IMR-90 (cell line): ENCODE measurements at regions not wholly inside any gene's neighbourhood (a gene's known extent, or its start where the extent isn't known, plus 50 kb on each side); places are given as distances from the start of the nearest gene placed in this dataset.

ENCODE experiments used
- BHLHE40 ChIP-seq: fragments of 150-350 bp; IDR thresholded peaks from 2 replicates; pipeline ENCODE4 v1.6.1; 2016; ENCODE audit warnings: mild to moderate bottlenecking, low read depth, low read length
- CEBPB ChIP-seq: IDR thresholded peaks from 2 replicates; pipeline ENCODE4 v1.6.1; 2012; ENCODE audit warnings: low read depth, low read length, improper control_type of control experiment
- MAFK ChIP-seq: IDR thresholded peaks from 2 replicates; pipeline ENCODE4 v1.6.1; 2012; ENCODE audit warnings: low read depth, low read length, improper control_type of control experiment
- MAZ ChIP-seq: IDR thresholded peaks from 2 replicates; pipeline ENCODE4 v1.6.1; 2012; ENCODE audit warnings: low read depth, mild to moderate bottlenecking, low read length, improper control_type of control experiment, moderate library complexity, borderline replicate concordance
- MXI1 ChIP-seq: IDR thresholded peaks from 2 replicates; pipeline ENCODE4 v1.6.1; 2012; ENCODE audit warnings: low read depth, mild to moderate bottlenecking, low read length, moderate library complexity, borderline replicate concordance
- POLR2A ChIP-seq: IDR thresholded peaks from 2 replicates; pipeline ENCODE4 v1.6.1; 2012; ENCODE audit warnings: mild to moderate bottlenecking, low read depth, low read length
- RAD21 ChIP-seq: IDR thresholded peaks from 2 replicates; pipeline ENCODE4 v1.6.1; 2012; ENCODE audit warnings: low read length, improper control_type of control experiment
- SMC3 ChIP-seq: fragments of 150-350 bp; IDR thresholded peaks from 2 replicates; pipeline ENCODE4 v1.6.1; 2016; ENCODE audit warnings: low read depth, mild to moderate bottlenecking, antibody characterized with exemption, low read length, moderate library complexity
- TF ChIP-seq, protein P1 (sequence below): conservative IDR thresholded peaks from 2 replicates; pipeline ENCODE4 v1.5.1; 2012; ENCODE audit warnings: mild to moderate bottlenecking, low read depth, low read length, improper control_type of control experiment
- TF ChIP-seq, protein P2 (sequence below): fragments of 150-350 bp; IDR thresholded peaks from 2 replicates; pipeline ENCODE4 v1.6.1; 2017; ENCODE audit warnings: mild to moderate bottlenecking, antibody characterized with exemption, low read length, low read depth
- TF ChIP-seq, protein P3 (sequence below): fragments of 150-350 bp; IDR thresholded peaks from 2 replicates; pipeline ENCODE4 v1.6.1; 2016; ENCODE audit warnings: low read depth, mild to moderate bottlenecking, low read length, moderate library complexity, borderline replicate concordance

DNA sequence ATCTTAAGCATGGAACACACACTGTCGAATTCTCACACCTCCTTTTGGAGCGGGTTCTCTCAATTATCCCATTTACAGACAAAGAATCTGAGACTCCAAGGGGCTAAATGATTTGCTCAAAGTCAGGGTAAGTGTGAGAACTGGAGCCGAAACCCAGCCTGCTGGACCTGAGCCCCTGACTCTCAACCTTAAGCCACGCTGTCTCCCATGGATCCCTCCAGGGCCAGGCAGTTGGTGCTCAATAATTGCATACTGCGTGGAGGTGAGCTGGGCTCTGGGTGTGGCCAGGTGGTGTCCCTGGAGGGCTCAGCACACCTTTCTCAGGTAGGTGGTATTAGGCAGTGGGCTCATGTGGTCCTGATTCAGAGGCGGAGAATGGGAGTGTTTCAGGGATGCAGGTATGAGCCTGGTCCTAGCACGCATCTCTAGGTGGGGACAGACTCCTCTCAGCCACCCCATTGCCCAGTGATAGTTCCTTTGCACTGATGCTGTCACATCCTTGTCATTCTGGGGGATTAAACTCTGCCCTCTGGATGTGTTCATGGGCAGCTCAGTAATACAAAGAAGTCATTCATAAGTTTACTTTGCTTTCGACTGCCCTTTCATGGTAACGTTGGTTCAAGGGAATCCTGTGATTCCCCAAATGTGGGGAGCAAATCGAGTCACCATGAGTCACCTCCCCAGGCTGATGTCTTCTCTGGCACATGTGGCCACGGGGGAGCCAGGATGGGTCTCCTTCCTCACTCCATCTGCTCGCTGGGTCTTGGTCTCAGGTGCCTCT lies 399.5 kb upstream of the TNRC6C start:
- TF ChIP-seq, protein P1, sequence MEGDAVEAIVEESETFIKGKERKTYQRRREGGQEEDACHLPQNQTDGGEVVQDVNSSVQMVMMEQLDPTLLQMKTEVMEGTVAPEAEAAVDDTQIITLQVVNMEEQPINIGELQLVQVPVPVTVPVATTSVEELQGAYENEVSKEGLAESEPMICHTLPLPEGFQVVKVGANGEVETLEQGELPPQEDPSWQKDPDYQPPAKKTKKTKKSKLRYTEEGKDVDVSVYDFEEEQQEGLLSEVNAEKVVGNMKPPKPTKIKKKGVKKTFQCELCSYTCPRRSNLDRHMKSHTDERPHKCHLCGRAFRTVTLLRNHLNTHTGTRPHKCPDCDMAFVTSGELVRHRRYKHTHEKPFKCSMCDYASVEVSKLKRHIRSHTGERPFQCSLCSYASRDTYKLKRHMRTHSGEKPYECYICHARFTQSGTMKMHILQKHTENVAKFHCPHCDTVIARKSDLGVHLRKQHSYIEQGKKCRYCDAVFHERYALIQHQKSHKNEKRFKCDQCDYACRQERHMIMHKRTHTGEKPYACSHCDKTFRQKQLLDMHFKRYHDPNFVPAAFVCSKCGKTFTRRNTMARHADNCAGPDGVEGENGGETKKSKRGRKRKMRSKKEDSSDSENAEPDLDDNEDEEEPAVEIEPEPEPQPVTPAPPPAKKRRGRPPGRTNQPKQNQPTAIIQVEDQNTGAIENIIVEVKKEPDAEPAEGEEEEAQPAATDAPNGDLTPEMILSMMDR, result no peak
- no peak for TF ChIP-seq RAD21
- TF ChIP-seq MXI1, result no peak
- TF ChIP-seq POLR2A, result no peak
- no peak for TF ChIP-seq BHLHE40
- no peak for TF ChIP-seq MAZ
- TF ChIP-seq, protein P2, sequence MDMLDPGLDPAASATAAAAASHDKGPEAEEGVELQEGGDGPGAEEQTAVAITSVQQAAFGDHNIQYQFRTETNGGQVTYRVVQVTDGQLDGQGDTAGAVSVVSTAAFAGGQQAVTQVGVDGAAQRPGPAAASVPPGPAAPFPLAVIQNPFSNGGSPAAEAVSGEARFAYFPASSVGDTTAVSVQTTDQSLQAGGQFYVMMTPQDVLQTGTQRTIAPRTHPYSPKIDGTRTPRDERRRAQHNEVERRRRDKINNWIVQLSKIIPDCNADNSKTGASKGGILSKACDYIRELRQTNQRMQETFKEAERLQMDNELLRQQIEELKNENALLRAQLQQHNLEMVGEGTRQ, result no peak
- no peak for TF ChIP-seq CEBPB
- TF ChIP-seq, protein P3, sequence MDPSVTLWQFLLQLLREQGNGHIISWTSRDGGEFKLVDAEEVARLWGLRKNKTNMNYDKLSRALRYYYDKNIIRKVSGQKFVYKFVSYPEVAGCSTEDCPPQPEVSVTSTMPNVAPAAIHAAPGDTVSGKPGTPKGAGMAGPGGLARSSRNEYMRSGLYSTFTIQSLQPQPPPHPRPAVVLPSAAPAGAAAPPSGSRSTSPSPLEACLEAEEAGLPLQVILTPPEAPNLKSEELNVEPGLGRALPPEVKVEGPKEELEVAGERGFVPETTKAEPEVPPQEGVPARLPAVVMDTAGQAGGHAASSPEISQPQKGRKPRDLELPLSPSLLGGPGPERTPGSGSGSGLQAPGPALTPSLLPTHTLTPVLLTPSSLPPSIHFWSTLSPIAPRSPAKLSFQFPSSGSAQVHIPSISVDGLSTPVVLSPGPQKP, result no peak
- TF ChIP-seq MAFK, result no peak
- no peak for TF ChIP-seq SMC3
